SU-DHL-6 (cell line): ENCODE measurements at regions not wholly inside any gene's neighbourhood (a gene's known extent, or its start where the extent isn't known, plus 50 kb on each side); places are given as distances from the start of the nearest gene placed in this dataset.

ENCODE experiments used
- CTCF ChIP-seq: fragments of 200-600 bp; sonication (generic); IDR thresholded peaks from one replicate; pipeline ENCODE4 v1.5.1; 2017; ENCODE audit warnings: antibody characterized with exemption, mild to moderate bottlenecking, low read length, moderate library complexity; ENCODE audit not compliant: insufficient read depth, poor library complexity, severe bottlenecking
- EZH2phosphoT487 ChIP-seq: fragments of 200-600 bp; sonication (generic), shearing (Covaris generic); conservative IDR thresholded peaks from 2 replicates; pipeline ENCODE4 v1.6.1; 2018; ENCODE audit warnings: mild to moderate bottlenecking, antibody characterized with exemption, low read length, moderate library complexity, mixed read lengths

GRCh38 chr12:32030676-32031075 is 71.5 kb downstream of the RESF1 start:
- TF ChIP-seq CTCF (no peak), EZH2phosphoT487 (no peak)
